HepG2 (cell line): ENCODE measurements at regions not wholly inside any gene's neighbourhood (a gene's known extent, or its start where the extent isn't known, plus 50 kb on each side); places are given as distances from the start of the nearest gene placed in this dataset.

Experiments
- ATAC-seq: fragments of 200-7000 bp; cut with Tn5 transposase; 3 replicates; pipeline ENCODE4 v1.9.1; 2020; ENCODE audit warnings: mild to moderate bottlenecking, moderate library complexity
- BruUV-seq: library from RNA; stranded (reverse); fragments of 400-500 nt; replicated peaks from 2 replicates; lab custom pipeline; 2021; lab: Mats Ljungman, UMichigan
- CTCF ChIA-PET: fragments of 300-600 bp; formaldehyde crosslinking; extraction: SDS; loops from one replicate; lab custom pipeline; 2021; ENCODE audit warnings: low total read pairs, inconsistent platforms, low intra/inter-chr PET ratio; lab: Yijun Ruan, JAX
- POLR2A ChIA-PET: fragments of 350-600 bp; sonication (Branson Sonifier 250); formaldehyde crosslinking; loops from one replicate; lab custom pipeline; 2020; ENCODE audit warnings: antibody characterized with exemption, inconsistent platforms; lab: Yijun Ruan, JAX
- DNase-seq: peaks from one replicate; pipeline ENCODE4 v3.0.0-alpha.2; 2015; ENCODE audit warnings: low spot score
- FAIRE-seq: peaks from 3 replicates; lab custom pipeline; 2011; peaks lifted over from hg19 to GRCh38; lab: Jason Lieb, UNC
- H2AFZ ChIP-seq: one replicate; pipeline ENCODE4 v1.6.1; 2011; ENCODE audit warnings: low read length, inconsistent platforms
- H3K27ac ChIP-seq: fragments of 300-600 bp; 3 replicates; pipeline ENCODE4 v1.8.0; 2011; ENCODE audit warnings: mixed run types, mild to moderate bottlenecking, mixed read lengths, low read length, inconsistent platforms; ENCODE audit not compliant: insufficient read depth; ENCODE audit errors: extremely low read length
- H3K27me3 ChIP-seq, 2 experiments: fragments of 200-600 bp in 1 of 2; 2 replicates in 1 of 2; 3 replicates in 1 of 2; pipeline versions ENCODE4 v1.6.0 to v1.8.0; 2011; ENCODE audit warnings: low read length in 2 of 2, mild to moderate bottlenecking in 2 of 2, moderate library complexity in 2 of 2, inconsistent platforms in 1 of 2; ENCODE audit not compliant: insufficient read depth in 2 of 2, control insufficient read depth in 1 of 2
- H3K36me3 ChIP-seq, 2 experiments: fragments of 200-600 bp in 1 of 2; replicated peaks in 1 of 2; 2 replicates in 1 of 2; 3 replicates in 1 of 2; pipeline versions ENCODE4 v1.5.1 to v1.8.0; 2011; ENCODE audit warnings: low read length in 2 of 2, inconsistent platforms in 1 of 2; ENCODE audit not compliant: insufficient read depth in 2 of 2, control insufficient read depth in 1 of 2
- H3K4me1 ChIP-seq: 2 replicates; pipeline ENCODE4 v1.5.1; 2012; ENCODE audit warnings: low read length, inconsistent platforms; ENCODE audit not compliant: insufficient read depth
- H3K4me2 ChIP-seq: 2 replicates; pipeline ENCODE4 v1.6.0; 2011; ENCODE audit warnings: low read depth, low read length, inconsistent platforms
- H3K4me3 ChIP-seq, 3 experiments: fragments of 200-600 bp in 1 of 3; sonication (generic), shearing (Covaris generic) in 1 of 3; replicated peaks in 1 of 3; 2 replicates each; pipeline ENCODE4 v1.5.1; 2011 to 2016; ENCODE audit warnings: low read length in 3 of 3, inconsistent platforms in 2 of 3, low read depth in 2 of 3, mild to moderate bottlenecking in 2 of 3, control low read depth in 1 of 3, mixed read lengths in 1 of 3; ENCODE audit not compliant: insufficient read depth in 1 of 3
- H3K79me2 ChIP-seq: one replicate; pipeline ENCODE4 v1.6.1; 2011; ENCODE audit warnings: low read length, inconsistent platforms; ENCODE audit not compliant: insufficient read depth
- H3K9ac ChIP-seq: 2 replicates; pipeline ENCODE4 v1.6.0; 2011; ENCODE audit warnings: mild to moderate bottlenecking, low read depth, low read length, inconsistent platforms; ENCODE audit not compliant: insufficient read depth
- H3K9me3 ChIP-seq: 2 replicates; pipeline ENCODE4 v1.5.1; 2012; ENCODE audit warnings: mild to moderate bottlenecking, low read length
- H4K20me1 ChIP-seq: 2 replicates; pipeline ENCODE4 v1.6.0; 2011; ENCODE audit warnings: inconsistent platforms, mild to moderate bottlenecking, low read length, moderate library complexity; ENCODE audit not compliant: insufficient read depth
- BRCA1 ChIP-seq: sonication (generic); formaldehyde crosslinking; IDR thresholded peaks from 2 replicates; pipeline ENCODE4 v1.4.0; 2020; ENCODE audit warnings: missing genetic modification reagents
- CBX2 ChIP-seq, 2 experiments: fragments of 200-600 bp in 1 of 2; sonication (generic); formaldehyde crosslinking in 1 of 2; IDR thresholded peaks; 2 replicates each; pipeline versions ENCODE4 v1.7.0 to v1.8.1; 2018 to 2022; ENCODE audit warnings: low read depth in 2 of 2, low read length in 1 of 2, mild to moderate bottlenecking in 1 of 2, missing genetic modification reagents in 1 of 2
- FOXA3 ChIP-seq: IDR thresholded peaks from 2 replicates; pipeline ENCODE4 v1.6.1; 2016; ENCODE audit warnings: missing genetic modification reagents, missing compliant biosample characterization
- HDAC2 ChIP-seq: sonication (generic); formaldehyde crosslinking; IDR thresholded peaks from 2 replicates; pipeline ENCODE4 v1.4.0; 2020; ENCODE audit warnings: missing genetic modification reagents
- NFE2L2 ChIP-seq: fragments of 150-350 bp; IDR thresholded peaks from 2 replicates; pipeline ENCODE4 v1.6.1; 2014; ENCODE audit warnings: low read length
- SIX1 ChIP-seq: sonication (generic); formaldehyde crosslinking; IDR thresholded peaks from 2 replicates; pipeline ENCODE4 v1.4.0; 2020; ENCODE audit warnings: missing genetic modification reagents, borderline replicate concordance
- TRIM24 ChIP-seq: sonication (generic); formaldehyde crosslinking; IDR thresholded peaks from 2 replicates; pipeline ENCODE4 v1.8.0; 2022; ENCODE audit warnings: mild to moderate bottlenecking, missing genetic modification reagents
- ZGPAT ChIP-seq: IDR thresholded peaks from 2 replicates; pipeline ENCODE4 v1.6.1; 2016; ENCODE audit warnings: mild to moderate bottlenecking
- ZNF607 ChIP-seq: sonication (generic); formaldehyde crosslinking; IDR thresholded peaks from 2 replicates; pipeline ENCODE4 v1.5.1; 2020; ENCODE audit warnings: missing genetic modification reagents, mild to moderate bottlenecking, borderline replicate concordance
- ZNF652 ChIP-seq: IDR thresholded peaks from 2 replicates; pipeline ENCODE4 v1.6.1; 2016; ENCODE audit warnings: low read depth, borderline replicate concordance
- ZNF782 ChIP-seq: sonication (generic); formaldehyde crosslinking; IDR thresholded peaks from 2 replicates; pipeline ENCODE4 v1.4.0; 2020; ENCODE audit warnings: missing genetic modification reagents, mild to moderate bottlenecking, borderline replicate concordance
- ZNF850 ChIP-seq: sonication (generic); formaldehyde crosslinking; conservative IDR thresholded peaks from 2 replicates; pipeline ENCODE4 v1.9.0; 2021; ENCODE audit warnings: mild to moderate bottlenecking, missing genetic modification reagents
- WGBS: methylation state at CpG from one replicate; pipeline ENCODE4 v1.1.6; 2017; ENCODE audit warnings: low lambda C conversion rate; 5-methylcytosine and 5-hydroxymethylcytosine counted together
- in situ Hi-C: cut with HindIII; loops from 2 replicates; pipeline ENCODE4 v1.10.0; 2017; ENCODE audit warnings: low pct_unique_long_range_greater_than_20kb; ENCODE audit not compliant: extremely low pct_ligation_motif_present
- intact Hi-C: fragments of 100-400 bp; cut with micrococcal nuclease; formaldehyde crosslinking; loops from one replicate; pipeline ENCODE4 v1.10.0; 2022; ENCODE audit not compliant: unreplicated experiment
- TF ChIP-seq, protein P1 (sequence below): sonication (generic); formaldehyde crosslinking; IDR thresholded peaks from 2 replicates; pipeline ENCODE4 v1.4.0; 2020; ENCODE audit warnings: missing genetic modification reagents

DNA sequence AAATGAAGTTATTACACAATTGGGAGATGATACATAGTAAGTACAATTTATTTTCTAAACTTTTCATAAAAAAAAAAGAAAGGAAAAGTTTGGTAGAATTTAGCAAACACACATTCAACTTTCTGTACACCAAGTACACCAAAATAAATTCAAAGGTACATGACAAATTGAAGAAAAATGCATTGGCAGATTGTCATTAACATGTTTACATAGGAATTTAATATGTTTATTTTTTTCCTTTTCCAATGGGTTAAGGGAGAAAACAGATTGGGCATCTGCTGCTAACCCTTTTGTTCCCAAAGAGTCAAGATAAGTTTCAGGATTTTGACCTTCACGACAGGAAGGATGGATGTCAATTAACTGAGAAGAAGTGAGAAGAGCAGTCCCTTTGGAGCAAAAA lies 620.4 kb downstream of the XIRP2 start:
- Histone ChIP-seq H3K27ac (no peak overlapping the region), H3K9me3 (no peaks in the 10 kb centered on the region), H3K9ac (no peak overlapping the region), H3K4me2 (no peak overlapping the region), H3K36me3 (no peaks in the 10 kb centered on the region), H4K20me1 (no peaks in the 10 kb centered on the region), H3K27me3 (no peaks in the 10 kb centered on the region), H3K4me1 (peaks cover 27% of the 10 kb centered on the region), H2AFZ (no peak overlapping the region), H3K4me3 (no peak overlapping the region), H3K79me2 (no peaks in the 10 kb centered on the region)
- in situ Hi-C loops: no loop called here
- TF ChIP-seq ZNF850 (CRISPR knock-in tag) (no peak), ZNF652 (peak; percentile 30; the same call in 1 of the 2 replicates), SIX1 (peak; percentile 85; the same call in 1 of the 2 replicates), FOXA3 (0 out of 2 replicates have a peak, but pooled peaks have one; percentile 5)
- FAIRE-seq: no peak
- BruUV-seq: no TSS peak
- peak; percentile 7 for DNase-seq
- 7% methylated on average over 1 of the region's 1 CpG for WGBS
- CTCF ChIA-PET: no interaction called here
- POLR2A ChIA-PET: no interaction called here
- intact Hi-C loops: loop anchor here (5.0 kb wide), 1 partner anchor 609 kb away; no protein-coding TSS in a partner anchor
- no peak for ATAC-seq

- ChIA-PET CTCF (no interaction called here), POLR2A (no interaction called here)
- Histone ChIP-seq H3K36me3 (no peaks in the 10 kb centered on the region), H4K20me1 (no peaks in the 10 kb centered on the region), H3K4me1 (peaks cover 27% of the 10 kb centered on the region), H3K4me2 (no peak overlapping the region), H3K79me2 (no peaks in the 10 kb centered on the region), H3K27me3 (no peaks in the 10 kb centered on the region), H2AFZ (no peak overlapping the region), H3K4me3 (no peak overlapping the region), H3K27ac (no peak overlapping the region), H3K9me3 (no peaks in the 10 kb centered on the region), H3K9ac (no peak overlapping the region)
- in situ Hi-C loops: no loop called here
- BruUV-seq: no TSS peak
- WGBS: 0% methylated on average over 1 of the region's 1 CpG
- intact Hi-C loops: loop anchor here (5.0 kb wide), 1 partner anchor 611 kb away; no protein-coding TSS in a partner anchor
- DNase-seq (no peak), FAIRE-seq (no peak), ATAC-seq (no peak)
- TF ChIP-seq CBX2 (IDR thresholded peaks at IDR 0.05; ENCODE audit: low read depth, low read length): no peak
- TF ChIP-seq CBX2 (CRISPR knock-in tag; IDR thresholded peaks at IDR 0.05; ENCODE audit: low read depth): no peak
- TF ChIP-seq ZNF607 (CRISPR knock-in tag): no peak
- TF ChIP-seq, protein P1, sequence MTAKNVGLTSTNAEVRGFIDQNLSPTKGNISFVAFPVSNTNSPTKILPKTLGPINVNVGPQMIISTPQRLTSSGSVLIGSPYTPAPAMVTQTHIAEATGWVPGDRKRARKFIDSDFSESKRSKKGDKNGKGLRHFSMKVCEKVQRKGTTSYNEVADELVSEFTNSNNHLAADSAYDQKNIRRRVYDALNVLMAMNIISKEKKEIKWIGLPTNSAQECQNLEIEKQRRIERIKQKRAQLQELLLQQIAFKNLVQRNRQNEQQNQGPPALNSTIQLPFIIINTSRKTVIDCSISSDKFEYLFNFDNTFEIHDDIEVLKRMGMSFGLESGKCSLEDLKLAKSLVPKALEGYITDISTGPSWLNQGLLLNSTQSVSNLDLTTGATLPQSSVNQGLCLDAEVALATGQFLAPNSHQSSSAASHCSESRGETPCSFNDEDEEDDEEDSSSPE: no peak
- TF ChIP-seq ZNF782 (CRISPR knock-in tag): no peak
- TF ChIP-seq BRCA1 (CRISPR knock-in tag): no peak
- TF ChIP-seq NFE2L2: no peak
- TF ChIP-seq TRIM24 (CRISPR knock-in tag): no peak
- TF ChIP-seq ZGPAT (CRISPR knock-in tag): no peak
- no peak for TF ChIP-seq HDAC2 (CRISPR knock-in tag)
Observed at GRCh38 chr2:167506395-167506794, 618.1 kb downstream of the XIRP2 start.
